Thyroid gland (tissue), 4 donors: ENCODE measurements at regions not wholly inside any gene's neighbourhood (a gene's known extent, or its start where the extent isn't known, plus 50 kb on each side); places are given as distances from the start of the nearest gene placed in this dataset.

ENCODE experiments used
- DNase-seq, 2 donors: peaks; one replicate each; pipeline ENCODE4 v3.0.0-alpha.2; 2019
- H3K27ac ChIP-seq, 3 donors: fragments of 200-600 bp; sonication (generic); 1 replicate in 2 of 3; 2 replicates in 1 of 3; pipeline ENCODE4 v1.5.1; 2016 to 2019; ENCODE audit warnings: mild to moderate bottlenecking in 1 of 3, moderate library complexity in 1 of 3
- H3K27me3 ChIP-seq: fragments of 200-600 bp; sonication (generic); one replicate; pipeline ENCODE4 v1.5.1; 2019
- H3K36me3 ChIP-seq, 2 donors: fragments of 200-600 bp; sonication (generic); one replicate each; pipeline ENCODE4 v1.5.1; 2016 to 2019
- H3K4me1 ChIP-seq, 2 donors: fragments of 200-600 bp; sonication (generic); one replicate each; pipeline ENCODE4 v1.5.1; 2017 to 2019
- H3K4me3 ChIP-seq, 3 donors: fragments of 200-600 bp; sonication (generic); replicated peaks in 1 of 3; 1 replicate in 2 of 3; 2 replicates in 1 of 3; pipeline ENCODE4 v1.5.1; 2016; ENCODE audit warnings: mild to moderate bottlenecking in 1 of 3
- H3K9me3 ChIP-seq: fragments of 200-600 bp; sonication (generic); one replicate; pipeline ENCODE4 v1.5.1; 2017
- CTCF ChIP-seq, 6 experiments: fragments of 200-600 bp in 3 of 6; fragments of 450-650 bp in 3 of 6; sonication (generic) in 3 of 6; IDR thresholded peaks; one replicate each; pipeline ENCODE4 v1.5.1; 2016 to 2019; ENCODE audit warnings: antibody characterized with exemption in 6 of 6, mild to moderate bottlenecking in 2 of 6, inconsistent platforms in 1 of 6, moderate library complexity in 1 of 6
- POLR2A ChIP-seq, 2 donors: fragments of 450-650 bp; IDR thresholded peaks; one replicate each; pipeline ENCODE4 v1.6.1; 2017; ENCODE audit warnings: antibody characterized with exemption in 2 of 2, mild to moderate bottlenecking in 2 of 2, moderate library complexity in 1 of 2
- WGBS, 2 donors: methylation state at CpG; one replicate each; pipeline ENCODE4 v1.1.5; 2017; 5-methylcytosine and 5-hydroxymethylcytosine counted together
- intact Hi-C: fragments of 100-400 bp; cut with DNase I; formaldehyde crosslinking; loops from one replicate; pipeline ENCODE4 v1.15.1; 2023

GRCh38 chr2:62425684-62426083 is 80.3 kb downstream of the TMEM17 start:
- no peak for TF ChIP-seq POLR2A (IDR thresholded peaks at IDR 0.05)
- TF ChIP-seq CTCF (IDR thresholded peaks at IDR 0.05), result no peak
- H3K9me3 ChIP-seq, result no peaks in the 10 kb centered on the region
- H3K4me1 ChIP-seq, result peaks cover 30 to 44% of the 10 kb centered on the region in 2 donors
- no peak overlapping the region for H3K4me3 ChIP-seq
- H3K27ac ChIP-seq, result peak overlapping the region; percentile 66 to 83 (median 79)
- WGBS, 2 donors, result 75 to 76% methylated on average over 5 of the region's 5 CpGs
- no peak for DNase-seq
- intact Hi-C loops, result no loop called here
- no peaks in the 10 kb centered on the region for H3K36me3 ChIP-seq
- H3K27me3 ChIP-seq, result no peaks in the 10 kb centered on the region

GRCh38 chr2:62424899-62425298 is 81.1 kb downstream of the TMEM17 start:
- no peak for DNase-seq

GRCh38 chr2:62423883-62424458 is 82.0 kb downstream of the TMEM17 start:
- intact Hi-C loops, result no loop called here
- peaks cover 30 to 44% of the 10 kb centered on the region in 2 donors for H3K4me1 ChIP-seq
- H3K27me3 ChIP-seq, result no peaks in the 10 kb centered on the region
- H3K4me3 ChIP-seq, result no peak overlapping the region
- TF ChIP-seq CTCF (IDR thresholded peaks at IDR 0.05), result no peak
- no peak for TF ChIP-seq POLR2A (IDR thresholded peaks at IDR 0.05)
- H3K9me3 ChIP-seq, result no peaks in the 10 kb centered on the region
- WGBS, 2 donors, result 88 to 89% methylated on average over 3 of the region's 3 CpGs
- H3K36me3 ChIP-seq, result no peaks in the 10 kb centered on the region
- peak overlapping the region; percentile 46 to 83 (median 71) for H3K27ac ChIP-seq
- peak; percentile 27 for DNase-seq

More at GRCh38 chr2:62424899-62425298, 81.1 kb downstream of the TMEM17 start:
- WGBS, 2 donors, result 87 to 90% methylated on average over 6 of the region's 6 CpGs
- Histone ChIP-seq H3K36me3 (no peaks in the 10 kb centered on the region), H3K27me3 (no peaks in the 10 kb centered on the region), H3K4me1 (peaks cover 30 to 44% of the 10 kb centered on the region in 2 donors), H3K27ac (peak overlapping the region; percentile 71 to 83 (median 79)), H3K9me3 (no peaks in the 10 kb centered on the region), H3K4me3 (no peak overlapping the region)
- intact Hi-C loops, result no loop called here
- TF ChIP-seq POLR2A (IDR thresholded peaks at IDR 0.05), result no peak
- TF ChIP-seq CTCF (IDR thresholded peaks at IDR 0.05), result no peak

- H3K4me3 ChIP-seq, result no peak overlapping the region
- no peaks in the 10 kb centered on the region for H3K9me3 ChIP-seq
- 31 to 48% methylated on average over 6 of the region's 6 CpGs for WGBS, 2 donors
- DNase-seq, result peak; percentile 84 to 86
- peaks cover 30 to 44% of the 10 kb centered on the region in 2 donors for H3K4me1 ChIP-seq
- intact Hi-C loops, result no loop called here
- H3K27me3 ChIP-seq, result no peaks in the 10 kb centered on the region
- peak in 5 of 6 experiments; percentile 19 to 58 (median 36) for TF ChIP-seq CTCF (IDR thresholded peaks at IDR 0.05)
- no peak for TF ChIP-seq POLR2A (IDR thresholded peaks at IDR 0.05)
- H3K36me3 ChIP-seq, result no peaks in the 10 kb centered on the region
- H3K27ac ChIP-seq, result peak overlapping the region; percentile 46 to 83 (median 71)
Observed at GRCh38 chr2:62423235-62423634, 82.8 kb downstream of the TMEM17 start.

GRCh38 chr2:62415518-62415917 is 90.5 kb downstream of the TMEM17 start:
- WGBS, 2 donors, result 78 to 82% methylated on average over 2 of the region's 2 CpGs
- Histone ChIP-seq H3K9me3 (no peaks in the 10 kb centered on the region), H3K36me3 (no peaks in the 10 kb centered on the region), H3K4me3 (no peak overlapping the region), H3K27me3 (no peaks in the 10 kb centered on the region), H3K27ac (no peak overlapping the region), H3K4me1 (peaks cover 9 to 19% of the 10 kb centered on the region in 2 donors)
- intact Hi-C loops, result no loop called here
- no peak for TF ChIP-seq POLR2A (IDR thresholded peaks at IDR 0.05)
- no peak for TF ChIP-seq CTCF (IDR thresholded peaks at IDR 0.05)
- no peak for DNase-seq
